ENCODE measurements at regions not wholly inside any gene's neighbourhood (a gene's known extent, or its start where the extent isn't known, plus 50 kb on each side); places are given as distances from the start of the nearest gene placed in this dataset.

DNA sequence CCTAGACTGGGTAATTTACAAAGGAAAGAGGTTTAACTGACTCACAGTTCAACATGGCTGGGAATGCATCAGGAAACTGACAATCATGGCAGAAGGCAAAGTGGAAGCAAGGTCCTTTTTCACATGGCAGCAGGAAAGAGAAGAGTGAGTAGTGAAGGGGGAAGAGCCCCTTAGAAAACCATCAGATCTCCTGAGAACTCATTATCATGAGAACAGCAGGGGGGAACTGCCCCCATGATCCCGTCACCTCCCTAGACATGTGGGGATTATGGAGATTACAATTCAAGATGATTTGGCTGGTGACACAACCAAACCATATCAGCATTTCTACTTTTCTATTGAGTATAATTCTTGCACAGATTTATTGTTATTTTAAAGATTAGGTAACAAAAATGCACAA is 822.1 kb upstream of the FLRT2 start:
- Mint-ChIP-seq H3K4me3 (ENCODE audit: unreplicated experiment) (no peak overlapping the region), H3K27me3 (ENCODE audit: insufficient read depth, unreplicated experiment) (no peaks in the 10 kb centered on the region), H3K4me1 (ENCODE audit: insufficient read depth, unreplicated experiment) (no peaks in the 10 kb centered on the region), H3K27ac (ENCODE audit: low read depth, unreplicated experiment) (no peak overlapping the region), H3K36me3 (ENCODE audit: insufficient read depth, unreplicated experiment) (no peaks in the 10 kb centered on the region), H3K9me3 (ENCODE audit: unreplicated experiment) (peaks cover 7% of the 10 kb centered on the region)
- ChIA-PET CTCF (no interaction called here), POLR2A (no interaction called here)
- BruUV-seq (replicated peaks) = no TSS peak
- intact Hi-C loops (cut with micrococcal nuclease) = no loop called here
- TF ChIP-seq, protein P1, sequence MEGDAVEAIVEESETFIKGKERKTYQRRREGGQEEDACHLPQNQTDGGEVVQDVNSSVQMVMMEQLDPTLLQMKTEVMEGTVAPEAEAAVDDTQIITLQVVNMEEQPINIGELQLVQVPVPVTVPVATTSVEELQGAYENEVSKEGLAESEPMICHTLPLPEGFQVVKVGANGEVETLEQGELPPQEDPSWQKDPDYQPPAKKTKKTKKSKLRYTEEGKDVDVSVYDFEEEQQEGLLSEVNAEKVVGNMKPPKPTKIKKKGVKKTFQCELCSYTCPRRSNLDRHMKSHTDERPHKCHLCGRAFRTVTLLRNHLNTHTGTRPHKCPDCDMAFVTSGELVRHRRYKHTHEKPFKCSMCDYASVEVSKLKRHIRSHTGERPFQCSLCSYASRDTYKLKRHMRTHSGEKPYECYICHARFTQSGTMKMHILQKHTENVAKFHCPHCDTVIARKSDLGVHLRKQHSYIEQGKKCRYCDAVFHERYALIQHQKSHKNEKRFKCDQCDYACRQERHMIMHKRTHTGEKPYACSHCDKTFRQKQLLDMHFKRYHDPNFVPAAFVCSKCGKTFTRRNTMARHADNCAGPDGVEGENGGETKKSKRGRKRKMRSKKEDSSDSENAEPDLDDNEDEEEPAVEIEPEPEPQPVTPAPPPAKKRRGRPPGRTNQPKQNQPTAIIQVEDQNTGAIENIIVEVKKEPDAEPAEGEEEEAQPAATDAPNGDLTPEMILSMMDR (IDR thresholded peaks at IDR 0.05; ENCODE audit: unreplicated experiment) = no peak
- no peak for DNase-seq (ENCODE audit: unreplicated experiment)

DNA sequence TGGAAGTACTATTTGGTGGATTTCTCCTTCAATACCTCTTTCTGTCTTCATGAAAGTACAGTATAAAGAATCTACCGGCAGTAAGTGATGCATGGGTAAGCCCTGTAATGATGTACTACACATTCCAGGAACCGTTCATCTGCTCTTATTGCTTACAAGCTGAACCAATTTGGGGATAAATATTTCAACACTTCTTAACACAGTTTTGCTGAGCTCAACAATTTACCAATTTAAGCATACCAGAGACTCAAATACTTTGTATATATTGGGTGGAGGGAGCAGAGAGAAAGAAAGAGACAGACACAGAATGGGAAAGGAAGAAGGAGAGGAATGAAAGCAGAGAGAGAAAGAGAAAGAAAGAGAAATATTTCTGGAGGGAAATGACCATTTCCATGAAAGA is 821.1 kb upstream of the FLRT2 start:
- ChIA-PET POLR2A (no interaction called here), CTCF (interaction anchor here (0.5 to 0.6 kb wide), 2 partner anchors 760 to 1519 kb away, joined by 3 to 4 read pairs; no protein-coding TSS in a partner anchor)
- no peak overlapping the region for H3K4me3 Mint-ChIP-seq (ENCODE audit: unreplicated experiment)
- peaks cover 7% of the 10 kb centered on the region for H3K9me3 Mint-ChIP-seq (ENCODE audit: unreplicated experiment)
- no peaks in the 10 kb centered on the region for H3K4me1 Mint-ChIP-seq (ENCODE audit: insufficient read depth, unreplicated experiment)
- intact Hi-C loops (cut with micrococcal nuclease) = no loop called here
- no peak for DNase-seq (ENCODE audit: unreplicated experiment)
- no TSS peak for BruUV-seq (replicated peaks)
- H3K27ac Mint-ChIP-seq (ENCODE audit: low read depth, unreplicated experiment) = no peak overlapping the region
- TF ChIP-seq, protein P1 (IDR thresholded peaks at IDR 0.05; ENCODE audit: unreplicated experiment) = no peak
- H3K36me3 Mint-ChIP-seq (ENCODE audit: insufficient read depth, unreplicated experiment) = no peaks in the 10 kb centered on the region
- H3K27me3 Mint-ChIP-seq (ENCODE audit: insufficient read depth, unreplicated experiment) = no peaks in the 10 kb centered on the region

DNA sequence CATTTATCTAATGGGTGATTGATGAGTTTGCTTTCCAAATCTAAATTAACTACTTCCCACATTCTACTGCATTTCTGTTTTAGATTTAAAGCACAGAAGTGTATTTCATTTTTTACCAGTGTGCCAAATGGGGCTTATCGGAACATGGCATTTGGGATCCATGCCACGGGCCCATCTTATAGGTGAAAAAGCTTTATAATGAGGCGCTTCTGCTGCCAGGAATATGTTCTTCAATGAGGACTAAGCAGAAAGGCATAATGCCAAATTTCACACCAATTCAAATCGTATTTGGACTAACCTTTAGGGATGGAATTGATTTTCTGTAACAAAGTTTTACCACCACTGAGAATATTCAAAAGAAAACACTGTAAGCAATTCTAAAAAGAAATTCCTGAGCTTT is 803.5 kb upstream of the FLRT2 start:
- ChIA-PET CTCF (no interaction called here), POLR2A (no interaction called here)
- no peaks in the 10 kb centered on the region for H3K27me3 Mint-ChIP-seq (ENCODE audit: insufficient read depth, unreplicated experiment)
- H3K27ac Mint-ChIP-seq (ENCODE audit: low read depth, unreplicated experiment) = no peak overlapping the region
- DNase-seq (ENCODE audit: unreplicated experiment) = no peak
- no peak overlapping the region for H3K4me3 Mint-ChIP-seq (ENCODE audit: unreplicated experiment)
- BruUV-seq (replicated peaks) = no TSS peak
- intact Hi-C loops (cut with micrococcal nuclease) = no loop called here
- TF ChIP-seq, protein P1 (IDR thresholded peaks at IDR 0.05; ENCODE audit: unreplicated experiment) = no peak
- H3K9me3 Mint-ChIP-seq (ENCODE audit: unreplicated experiment) = no peaks in the 10 kb centered on the region
- H3K4me1 Mint-ChIP-seq (ENCODE audit: insufficient read depth, unreplicated experiment) = no peaks in the 10 kb centered on the region
- no peaks in the 10 kb centered on the region for H3K36me3 Mint-ChIP-seq (ENCODE audit: insufficient read depth, unreplicated experiment)

DNA sequence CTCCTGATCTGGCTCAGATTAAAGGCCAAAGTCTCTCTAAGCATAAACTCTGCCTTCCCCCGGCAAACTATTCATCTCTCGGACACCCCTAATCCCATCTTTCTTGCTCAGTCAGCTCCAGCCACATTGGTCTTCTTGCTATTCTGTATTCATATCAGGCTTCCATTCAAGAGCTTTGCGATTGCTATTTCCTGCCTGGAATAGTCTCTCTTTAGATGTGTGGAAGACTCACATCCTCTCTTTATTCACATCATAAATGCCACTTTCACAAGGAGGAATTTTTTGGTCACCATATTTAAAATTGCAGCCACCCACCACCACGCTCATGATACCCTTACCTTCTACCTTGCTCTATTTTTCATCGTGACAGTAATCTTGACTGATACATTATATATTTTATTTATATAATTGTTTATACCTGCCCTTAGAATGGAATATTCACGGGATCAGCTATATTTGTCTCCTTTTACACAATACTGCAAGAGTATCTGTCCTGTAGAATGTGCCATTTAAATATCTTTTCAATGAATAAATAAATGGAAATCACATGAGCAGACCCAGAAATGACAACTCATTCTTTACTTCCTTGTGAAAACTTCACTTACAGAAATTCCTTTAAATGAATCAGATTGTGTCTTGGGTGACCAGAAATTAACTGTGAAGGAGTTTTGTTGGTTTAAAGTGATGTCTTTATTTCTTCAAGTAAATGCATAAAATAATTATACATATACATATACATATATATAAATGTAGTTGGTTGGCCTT is 780.6 kb upstream of the FLRT2 start:
- Mint-ChIP-seq H3K27ac (ENCODE audit: low read depth, unreplicated experiment) (no peak overlapping the region), H3K27me3 (ENCODE audit: insufficient read depth, unreplicated experiment) (no peaks in the 10 kb centered on the region), H3K4me1 (ENCODE audit: insufficient read depth, unreplicated experiment) (no peaks in the 10 kb centered on the region), H3K36me3 (ENCODE audit: insufficient read depth, unreplicated experiment) (no peaks in the 10 kb centered on the region), H3K9me3 (ENCODE audit: unreplicated experiment) (no peaks in the 10 kb centered on the region), H3K4me3 (ENCODE audit: unreplicated experiment) (no peak overlapping the region)
- POLR2A ChIA-PET = no interaction called here
- BruUV-seq (replicated peaks) = no TSS peak
- DNase-seq (ENCODE audit: unreplicated experiment) = no peak
- intact Hi-C loops (cut with micrococcal nuclease) = no loop called here
- TF ChIP-seq, protein P1 (IDR thresholded peaks at IDR 0.05; ENCODE audit: unreplicated experiment) = no peak
- CTCF ChIA-PET = no interaction called here
